Neural progenitor cell (in vitro differentiated cells): ENCODE measurements at regions not wholly inside any gene's neighbourhood (a gene's known extent, or its start where the extent isn't known, plus 50 kb on each side); places are given as distances from the start of the nearest gene placed in this dataset.
A peak's percentile ranks its signal among the peaks of the same experiment; 100 is the strongest.

Source experiments
- DNase-seq: peaks from one replicate; pipeline ENCODE4 v3.0.0-alpha.2; 2016; ENCODE audit warnings: low spot score
- H2AFZ ChIP-seq: fragments of 200-600 bp; sonication (generic); replicated peaks from 2 replicates; pipeline ENCODE4 v1.6.1; 2016; ENCODE audit warnings: antibody characterized with exemption
- H3F3A ChIP-seq: fragments of 200-600 bp; sonication (generic); 2 replicates; pipeline ENCODE4 v1.6.1; 2016; ENCODE audit warnings: antibody characterized with exemption, low read depth
- H3K27ac ChIP-seq: fragments of 200-600 bp; sonication (generic); 2 replicates; pipeline ENCODE4 v1.5.1; 2016; ENCODE audit warnings: mild to moderate bottlenecking
- H3K27me3 ChIP-seq: fragments of 200-600 bp; sonication (generic); 2 replicates; pipeline ENCODE4 v1.6.1; 2016; ENCODE audit warnings: mild to moderate bottlenecking, moderate library complexity
- H3K36me3 ChIP-seq: fragments of 200-600 bp; sonication (generic); 2 replicates; pipeline ENCODE4 v1.5.1; 2016
- H3K4me1 ChIP-seq: fragments of 200-600 bp; sonication (generic); 2 replicates; pipeline ENCODE4 v1.6.1; 2016; ENCODE audit warnings: mixed run types
- H3K4me2 ChIP-seq: fragments of 200-600 bp; sonication (generic); 2 replicates; pipeline ENCODE4 v1.6.1; 2016
- H3K4me3 ChIP-seq: fragments of 200-600 bp; sonication (generic); 2 replicates; pipeline ENCODE4 v1.5.1; 2016
- H3K79me2 ChIP-seq: fragments of 200-600 bp; sonication (generic); 2 replicates; pipeline ENCODE4 v1.6.1; 2016; ENCODE audit warnings: low read depth
- H3K9ac ChIP-seq: fragments of 200-600 bp; sonication (generic); 2 replicates; pipeline ENCODE4 v1.6.1; 2016
- H3K9me3 ChIP-seq: fragments of 200-600 bp; sonication (generic); 2 replicates; pipeline ENCODE4 v1.5.1; 2016; ENCODE audit warnings: low read depth
- H4K20me1 ChIP-seq: fragments of 200-600 bp; sonication (generic); 2 replicates; pipeline ENCODE4 v1.6.1; 2016; ENCODE audit warnings: low read depth
- H3K27ac Mint-ChIP-seq: 3 replicates; pipeline ENCODE4 v1.8.0; 2021; ENCODE audit warnings: mixed read lengths
- H3K27me3 Mint-ChIP-seq: 2 replicates; pipeline ENCODE4 v1.8.0; 2022; ENCODE audit warnings: low read depth, mild to moderate bottlenecking, inconsistent platforms, moderate library complexity, mixed read lengths; ENCODE audit not compliant: insufficient read depth
- H3K36me3 Mint-ChIP-seq: 3 replicates; pipeline ENCODE4 v1.8.0; 2021; ENCODE audit warnings: mixed read lengths
- H3K4me1 Mint-ChIP-seq: 3 replicates; pipeline ENCODE4 v1.8.0; 2021; ENCODE audit warnings: mixed read lengths
- H3K4me3 Mint-ChIP-seq: 3 replicates; pipeline ENCODE4 v1.8.0; 2021; ENCODE audit warnings: mild to moderate bottlenecking, moderate library complexity, mixed read lengths
- H3K9me3 Mint-ChIP-seq: 3 replicates; pipeline ENCODE4 v1.8.0; 2020; ENCODE audit warnings: mixed read lengths
- CTCF ChIP-seq: fragments of 200-600 bp; sonication (generic); IDR thresholded peaks from 2 replicates; pipeline ENCODE4 v1.5.1; 2017; ENCODE audit warnings: antibody characterized with exemption, mild to moderate bottlenecking
- EZH2 ChIP-seq: fragments of 200-600 bp; sonication (generic); IDR thresholded peaks from 2 replicates; pipeline ENCODE4 v1.6.1; 2017; ENCODE audit warnings: antibody characterized with exemption, mild to moderate bottlenecking, moderate library complexity
- EZH2phosphoT487 ChIP-seq: fragments of 200-600 bp; sonication (generic); IDR thresholded peaks from 2 replicates; pipeline ENCODE4 v1.6.1; 2017; ENCODE audit warnings: antibody characterized with exemption

DNA sequence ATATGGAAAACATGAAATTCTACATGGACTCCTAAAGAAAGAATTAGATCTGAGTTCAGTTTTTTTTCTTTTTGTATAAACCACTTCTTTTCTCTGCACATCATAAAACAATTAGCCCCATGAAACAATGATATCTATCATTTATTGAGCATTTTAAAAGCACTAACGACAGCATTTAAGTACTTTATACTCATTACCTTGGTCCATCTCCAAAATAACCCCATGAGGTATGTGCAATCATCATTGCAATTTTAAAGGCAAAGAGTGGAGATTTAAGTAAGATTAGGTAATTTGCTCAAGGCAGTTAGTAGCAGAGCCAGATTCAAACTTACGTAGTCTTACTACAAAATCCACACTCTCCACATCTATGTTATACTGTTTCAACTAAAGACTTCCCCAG, 177.7 kb upstream of the RAG2 start:
- Histone ChIP-seq H3K36me3 (no peaks in the 10 kb centered on the region), H3K79me2 (no peaks in the 10 kb centered on the region), H3F3A (no peaks in the 10 kb centered on the region), H2AFZ (no peak overlapping the region), H3K4me1 (peaks cover 3% of the 10 kb centered on the region), H3K9me3 (no peaks in the 10 kb centered on the region), H3K27ac (no peak overlapping the region), H3K27me3 (no peaks in the 10 kb centered on the region), H3K4me3 (no peak overlapping the region), H3K4me2 (no peak overlapping the region), H3K9ac (no peak overlapping the region), H4K20me1 (no peaks in the 10 kb centered on the region)
- no peak for TF ChIP-seq EZH2
- TF ChIP-seq EZH2phosphoT487, result no peak
- no peak for TF ChIP-seq CTCF
- no peaks in the 10 kb centered on the region for H3K9me3 Mint-ChIP-seq
- no peaks in the 10 kb centered on the region for H3K4me1 Mint-ChIP-seq
- H3K27ac Mint-ChIP-seq, result no peak overlapping the region
- DNase-seq, result no peak
- no peak overlapping the region for H3K4me3 Mint-ChIP-seq
- H3K27me3 Mint-ChIP-seq, result peaks cover 3% of the 10 kb centered on the region
- no peaks in the 10 kb centered on the region for H3K36me3 Mint-ChIP-seq

DNA sequence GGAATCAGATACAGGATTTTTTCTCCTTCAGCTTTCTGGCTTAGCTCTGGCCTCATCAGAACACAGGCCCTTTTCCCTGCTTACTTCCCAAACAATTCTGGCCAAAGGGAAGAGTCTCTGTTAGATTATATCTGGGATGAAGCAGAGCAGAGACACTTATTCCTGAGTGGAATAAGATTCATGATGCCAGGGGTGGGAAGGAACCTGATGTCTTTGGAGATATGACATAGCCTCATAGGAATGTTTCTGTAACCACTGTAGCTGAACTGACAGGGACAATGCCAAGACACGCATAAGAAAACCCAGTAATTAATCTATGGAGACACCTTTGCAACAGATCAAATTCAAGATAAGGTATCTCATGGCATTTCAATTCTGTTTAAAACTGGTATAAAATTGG, 177.1 kb upstream of the RAG2 start:
- Histone ChIP-seq H3K9ac (no peak overlapping the region), H4K20me1 (no peaks in the 10 kb centered on the region), H2AFZ (no peak overlapping the region), H3K4me3 (no peak overlapping the region), H3K4me2 (no peak overlapping the region), H3K9me3 (no peaks in the 10 kb centered on the region), H3K4me1 (peaks cover 3% of the 10 kb centered on the region), H3K27ac (no peak overlapping the region), H3K36me3 (no peaks in the 10 kb centered on the region), H3F3A (no peaks in the 10 kb centered on the region), H3K27me3 (no peaks in the 10 kb centered on the region), H3K79me2 (no peaks in the 10 kb centered on the region)
- no peak for DNase-seq
- no peaks in the 10 kb centered on the region for H3K4me1 Mint-ChIP-seq
- no peak overlapping the region for H3K27ac Mint-ChIP-seq
- peaks cover 3% of the 10 kb centered on the region for H3K27me3 Mint-ChIP-seq
- TF ChIP-seq CTCF (no peak), EZH2phosphoT487 (no peak), EZH2 (no peak)
- no peaks in the 10 kb centered on the region for H3K36me3 Mint-ChIP-seq
- H3K9me3 Mint-ChIP-seq, result no peaks in the 10 kb centered on the region
- H3K4me3 Mint-ChIP-seq, result no peak overlapping the region

- no peaks in the 10 kb centered on the region for H3K27me3 ChIP-seq
- Mint-ChIP-seq H3K9me3 (no peaks in the 10 kb centered on the region), H3K27ac (no peak overlapping the region), H3K36me3 (no peaks in the 10 kb centered on the region), H3K4me3 (no peak overlapping the region), H3K27me3 (peaks cover 3% of the 10 kb centered on the region), H3K4me1 (no peaks in the 10 kb centered on the region)
- no peaks in the 10 kb centered on the region for H3K36me3 ChIP-seq
- H3K4me3 ChIP-seq, result no peak overlapping the region
- H3K27ac ChIP-seq, result no peak overlapping the region
- DNase-seq, result no peak
- no peaks in the 10 kb centered on the region for H3F3A ChIP-seq
- H3K4me2 ChIP-seq, result no peak overlapping the region
- no peaks in the 10 kb centered on the region for H3K9me3 ChIP-seq
- H4K20me1 ChIP-seq, result no peaks in the 10 kb centered on the region
- no peak for TF ChIP-seq EZH2phosphoT487
- TF ChIP-seq CTCF, result no peak
- TF ChIP-seq EZH2, result no peak
- H3K9ac ChIP-seq, result no peak overlapping the region
- H3K4me1 ChIP-seq, result peaks cover 3% of the 10 kb centered on the region
- H2AFZ ChIP-seq, result no peak overlapping the region
- no peaks in the 10 kb centered on the region for H3K79me2 ChIP-seq
These were observed 176.6 kb upstream of the RAG2 start for GRCh38 chr11:36774603-36775002.

GRCh38 chr11:36763187-36763586, 165.2 kb upstream of the RAG2 start:
- no peaks in the 10 kb centered on the region for H3K9me3 Mint-ChIP-seq

More at GRCh38 chr11:36763187-36763586, 165.2 kb upstream of the RAG2 start:
- no peaks in the 10 kb centered on the region for H3K36me3 ChIP-seq
- no peaks in the 10 kb centered on the region for H3K4me1 ChIP-seq
- no peak overlapping the region for H3K4me2 ChIP-seq
- H3K27me3 Mint-ChIP-seq, result no peaks in the 10 kb centered on the region
- H3K79me2 ChIP-seq, result no peaks in the 10 kb centered on the region
- peaks cover 3% of the 10 kb centered on the region for H3K4me1 Mint-ChIP-seq
- H3K36me3 Mint-ChIP-seq, result no peaks in the 10 kb centered on the region
- TF ChIP-seq CTCF (no peak), EZH2 (no peak), EZH2phosphoT487 (no peak)
- no peaks in the 10 kb centered on the region for H3K9me3 ChIP-seq
- H3K27ac Mint-ChIP-seq, result no peak overlapping the region
- H2AFZ ChIP-seq, result peak overlapping the region; percentile 43
- H4K20me1 ChIP-seq, result no peaks in the 10 kb centered on the region
- no peak overlapping the region for H3K4me3 Mint-ChIP-seq
- H3K27me3 ChIP-seq, result no peaks in the 10 kb centered on the region
- DNase-seq, result no peak
- no peak overlapping the region for H3K27ac ChIP-seq
- H3K4me3 ChIP-seq, result no peak overlapping the region
- H3F3A ChIP-seq, result no peaks in the 10 kb centered on the region
- no peak overlapping the region for H3K9ac ChIP-seq
